WTC11 (cell line): ENCODE measurements at regions not wholly inside any gene's neighbourhood (a gene's known extent, or its start where the extent isn't known, plus 50 kb on each side); places are given as distances from the start of the nearest gene placed in this dataset.

Source experiments
- CBFB ChIP-seq: sonication (generic); formaldehyde crosslinking; IDR thresholded peaks from 2 replicates; pipeline ENCODE4 v1.8.1; 2022; ENCODE audit warnings: mild to moderate bottlenecking, low read depth, missing genetic modification reagents
- ESRRA ChIP-seq: sonication (generic); formaldehyde crosslinking; IDR thresholded peaks from 2 replicates; pipeline ENCODE4 v1.8.1; 2022; ENCODE audit warnings: mild to moderate bottlenecking, missing genetic modification reagents, borderline replicate concordance
- MAX ChIP-seq: sonication (generic); formaldehyde crosslinking; IDR thresholded peaks from 2 replicates; pipeline ENCODE4 v1.8.0; 2022; ENCODE audit warnings: mild to moderate bottlenecking, missing genetic modification reagents
- NR3C1 ChIP-seq: sonication (generic); formaldehyde crosslinking; conservative IDR thresholded peaks from 2 replicates; pipeline ENCODE4 v1.8.1; 2023; ENCODE audit warnings: low read depth, mild to moderate bottlenecking, missing genetic modification reagents
- ZNF512 ChIP-seq: sonication (generic); formaldehyde crosslinking; IDR thresholded peaks from 2 replicates; pipeline ENCODE4 v1.8.1; 2022; ENCODE audit warnings: missing genetic modification reagents, borderline replicate concordance
- TF ChIP-seq, protein P1 (sequence below): fragments of 200-600 bp; IDR thresholded peaks from 2 replicates; pipeline ENCODE4 v1.8.0; 2022; ENCODE audit warnings: antibody characterized with exemption
- TF ChIP-seq, protein P2 (sequence below): sonication (generic); formaldehyde crosslinking; IDR thresholded peaks from 2 replicates; pipeline ENCODE4 v1.8.1; 2022; ENCODE audit warnings: mild to moderate bottlenecking, moderate library complexity, missing genetic modification reagents
- TF ChIP-seq, protein P3 (sequence below): sonication (generic); formaldehyde crosslinking; IDR thresholded peaks from 2 replicates; pipeline ENCODE4 v1.8.0; 2023; ENCODE audit warnings: missing genetic modification reagents
- TF ChIP-seq, protein P4 (sequence below): fragments of 250-450 bp; sonication (Bioruptor Pico); IDR thresholded peaks from 2 replicates; pipeline ENCODE4 v2.1.2; 2022; ENCODE audit warnings: mild to moderate bottlenecking, moderate library complexity
- TF ChIP-seq, protein P5 (sequence below): sonication (generic); formaldehyde crosslinking; IDR thresholded peaks from 2 replicates; pipeline ENCODE4 v1.8.1; 2023; ENCODE audit warnings: mild to moderate bottlenecking, missing genetic modification reagents, moderate library complexity

DNA sequence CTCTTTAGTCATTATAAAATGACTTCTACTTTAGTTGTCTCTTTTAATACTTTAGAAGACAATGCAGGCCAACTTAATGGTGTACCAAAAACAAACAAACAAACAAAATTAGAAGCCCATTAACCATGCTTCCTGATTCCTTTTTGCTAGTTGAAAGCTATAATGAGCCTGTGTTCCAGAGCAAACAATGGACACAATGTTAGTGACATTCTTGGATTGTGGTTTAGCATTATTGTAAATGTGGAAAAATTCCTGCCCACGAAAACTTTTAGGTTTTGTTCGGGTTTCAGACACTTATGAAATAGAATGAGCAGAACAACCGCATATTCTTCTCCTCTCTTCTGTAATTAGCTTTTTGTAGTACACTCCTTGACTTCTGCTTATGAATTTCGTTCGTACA lies 1682.7 kb upstream of the PCDH7 start:
- no peak for TF ChIP-seq ESRRA (CRISPR knock-in tag)
- TF ChIP-seq ZNF512: no peak
- TF ChIP-seq, protein P1, sequence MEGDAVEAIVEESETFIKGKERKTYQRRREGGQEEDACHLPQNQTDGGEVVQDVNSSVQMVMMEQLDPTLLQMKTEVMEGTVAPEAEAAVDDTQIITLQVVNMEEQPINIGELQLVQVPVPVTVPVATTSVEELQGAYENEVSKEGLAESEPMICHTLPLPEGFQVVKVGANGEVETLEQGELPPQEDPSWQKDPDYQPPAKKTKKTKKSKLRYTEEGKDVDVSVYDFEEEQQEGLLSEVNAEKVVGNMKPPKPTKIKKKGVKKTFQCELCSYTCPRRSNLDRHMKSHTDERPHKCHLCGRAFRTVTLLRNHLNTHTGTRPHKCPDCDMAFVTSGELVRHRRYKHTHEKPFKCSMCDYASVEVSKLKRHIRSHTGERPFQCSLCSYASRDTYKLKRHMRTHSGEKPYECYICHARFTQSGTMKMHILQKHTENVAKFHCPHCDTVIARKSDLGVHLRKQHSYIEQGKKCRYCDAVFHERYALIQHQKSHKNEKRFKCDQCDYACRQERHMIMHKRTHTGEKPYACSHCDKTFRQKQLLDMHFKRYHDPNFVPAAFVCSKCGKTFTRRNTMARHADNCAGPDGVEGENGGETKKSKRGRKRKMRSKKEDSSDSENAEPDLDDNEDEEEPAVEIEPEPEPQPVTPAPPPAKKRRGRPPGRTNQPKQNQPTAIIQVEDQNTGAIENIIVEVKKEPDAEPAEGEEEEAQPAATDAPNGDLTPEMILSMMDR: no peak
- TF ChIP-seq, protein P2, sequence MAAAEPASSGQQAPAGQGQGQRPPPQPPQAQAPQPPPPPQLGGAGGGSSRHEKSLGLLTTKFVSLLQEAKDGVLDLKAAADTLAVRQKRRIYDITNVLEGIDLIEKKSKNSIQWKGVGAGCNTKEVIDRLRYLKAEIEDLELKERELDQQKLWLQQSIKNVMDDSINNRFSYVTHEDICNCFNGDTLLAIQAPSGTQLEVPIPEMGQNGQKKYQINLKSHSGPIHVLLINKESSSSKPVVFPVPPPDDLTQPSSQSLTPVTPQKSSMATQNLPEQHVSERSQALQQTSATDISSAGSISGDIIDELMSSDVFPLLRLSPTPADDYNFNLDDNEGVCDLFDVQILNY: no peak
- TF ChIP-seq NR3C1 (CRISPR knock-in tag): no peak
- TF ChIP-seq, protein P3, sequence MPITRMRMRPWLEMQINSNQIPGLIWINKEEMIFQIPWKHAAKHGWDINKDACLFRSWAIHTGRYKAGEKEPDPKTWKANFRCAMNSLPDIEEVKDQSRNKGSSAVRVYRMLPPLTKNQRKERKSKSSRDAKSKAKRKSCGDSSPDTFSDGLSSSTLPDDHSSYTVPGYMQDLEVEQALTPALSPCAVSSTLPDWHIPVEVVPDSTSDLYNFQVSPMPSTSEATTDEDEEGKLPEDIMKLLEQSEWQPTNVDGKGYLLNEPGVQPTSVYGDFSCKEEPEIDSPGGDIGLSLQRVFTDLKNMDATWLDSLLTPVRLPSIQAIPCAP (CRISPR knock-in tag): no peak
- TF ChIP-seq, protein P4, sequence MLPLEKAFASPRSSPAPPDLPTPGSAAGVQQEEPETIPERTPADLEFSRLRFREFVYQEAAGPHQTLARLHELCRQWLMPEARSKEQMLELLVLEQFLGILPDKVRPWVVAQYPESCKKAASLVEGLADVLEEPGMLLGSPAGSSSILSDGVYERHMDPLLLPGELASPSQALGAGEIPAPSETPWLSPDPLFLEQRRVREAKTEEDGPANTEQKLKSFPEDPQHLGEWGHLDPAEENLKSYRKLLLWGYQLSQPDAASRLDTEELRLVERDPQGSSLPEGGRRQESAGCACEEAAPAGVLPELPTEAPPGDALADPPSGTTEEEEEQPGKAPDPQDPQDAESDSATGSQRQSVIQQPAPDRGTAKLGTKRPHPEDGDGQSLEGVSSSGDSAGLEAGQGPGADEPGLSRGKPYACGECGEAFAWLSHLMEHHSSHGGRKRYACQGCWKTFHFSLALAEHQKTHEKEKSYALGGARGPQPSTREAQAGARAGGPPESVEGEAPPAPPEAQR (CRISPR knock-in tag): no peak
- TF ChIP-seq, protein P5, sequence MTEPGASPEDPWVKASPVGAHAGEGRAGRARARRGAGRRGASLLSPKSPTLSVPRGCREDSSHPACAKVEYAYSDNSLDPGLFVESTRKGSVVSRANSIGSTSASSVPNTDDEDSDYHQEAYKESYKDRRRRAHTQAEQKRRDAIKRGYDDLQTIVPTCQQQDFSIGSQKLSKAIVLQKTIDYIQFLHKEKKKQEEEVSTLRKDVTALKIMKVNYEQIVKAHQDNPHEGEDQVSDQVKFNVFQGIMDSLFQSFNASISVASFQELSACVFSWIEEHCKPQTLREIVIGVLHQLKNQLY (CRISPR knock-in tag): no peak
- no peak for TF ChIP-seq MAX
- no peak for TF ChIP-seq CBFB (CRISPR knock-in tag)
